HG03095 (cell line): ENCODE measurements at regions not wholly inside any gene's neighbourhood (a gene's known extent, or its start where the extent isn't known, plus 50 kb on each side); places are given as distances from the start of the nearest gene placed in this dataset.
"Not testable (repeated sequence)": the region's sequence is repeated elsewhere in the genome, so short reads cannot be mapped to it uniquely, and the experiment has no call there.

Experiments used
- ATAC-seq: cut with Tn5 transposase; IDR thresholded peaks from one replicate; pipeline ENCODE4 v1.9.1; 2021; ENCODE audit warnings: moderate library complexity; ENCODE audit not compliant: unreplicated experiment

DNA sequence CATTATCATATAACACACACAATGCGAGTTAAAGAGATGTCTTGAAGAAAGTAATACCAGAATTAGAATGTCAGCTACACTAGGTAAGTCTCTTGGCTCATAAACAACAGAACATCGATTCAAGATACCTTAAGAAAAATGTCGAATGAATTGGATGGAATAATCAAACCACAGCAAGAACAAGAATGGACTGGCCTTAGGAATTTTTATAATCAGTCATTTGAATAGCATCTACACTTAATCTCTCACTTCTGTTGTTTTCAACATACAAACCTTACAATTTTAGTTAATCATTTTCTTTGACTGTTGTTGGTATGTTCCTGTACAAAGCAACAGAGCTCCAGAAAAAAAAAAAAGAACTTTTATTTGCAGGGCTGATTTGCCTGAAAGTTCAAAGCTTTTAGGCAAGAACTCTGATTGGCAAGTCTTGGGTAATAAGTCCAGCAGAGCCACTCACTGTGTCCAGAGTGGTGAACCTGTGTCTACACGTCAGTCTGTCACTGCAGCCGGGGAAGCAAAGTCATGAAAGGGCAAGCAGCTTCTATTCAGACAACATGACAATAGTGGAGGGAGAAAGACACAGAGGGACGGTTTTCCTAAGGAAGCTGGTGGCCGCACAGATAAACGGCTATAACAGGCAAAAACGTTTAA lies 1026.1 kb upstream of the MIR17HG start:
- no peak for ATAC-seq

DNA sequence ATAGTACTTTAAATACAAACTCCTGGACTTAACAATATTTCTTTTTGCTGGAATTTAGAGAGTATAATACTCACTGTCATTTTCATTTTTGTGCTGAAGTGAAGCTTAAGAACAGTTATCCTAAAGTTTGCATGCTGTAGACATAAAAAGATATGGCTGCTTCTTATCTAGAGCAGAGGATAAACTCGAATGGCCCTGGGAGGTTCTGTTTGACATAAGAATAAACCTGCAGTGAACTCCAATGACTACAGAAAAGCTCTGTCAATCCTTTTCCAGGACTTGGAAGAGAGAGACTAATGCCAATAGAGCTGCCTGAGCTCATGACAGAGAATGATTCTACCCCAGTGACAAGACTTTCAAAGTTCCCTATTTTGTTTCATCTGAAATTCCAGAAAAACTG lies 1017.8 kb upstream of the MIR17HG start:
- ATAC-seq: no peak

DNA sequence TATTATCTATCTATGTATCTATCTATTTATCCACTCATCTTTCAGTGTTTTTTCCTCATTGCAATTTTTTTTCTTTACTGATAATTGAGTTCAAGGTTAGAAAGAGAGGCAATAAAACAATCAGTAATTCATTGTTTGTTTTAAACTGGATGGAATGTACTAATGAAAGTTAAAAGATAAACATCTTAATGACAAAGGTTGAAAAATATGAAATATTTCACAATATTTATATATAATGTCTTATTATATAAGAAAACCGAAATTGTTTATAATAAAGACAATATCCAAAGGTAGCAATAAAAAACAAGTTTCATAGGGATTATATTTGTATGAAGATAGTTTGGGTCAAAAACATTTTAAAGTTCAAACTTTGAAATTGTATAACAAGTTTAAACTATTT lies 1015.5 kb upstream of the MIR17HG start:
- ATAC-seq: no peak

DNA sequence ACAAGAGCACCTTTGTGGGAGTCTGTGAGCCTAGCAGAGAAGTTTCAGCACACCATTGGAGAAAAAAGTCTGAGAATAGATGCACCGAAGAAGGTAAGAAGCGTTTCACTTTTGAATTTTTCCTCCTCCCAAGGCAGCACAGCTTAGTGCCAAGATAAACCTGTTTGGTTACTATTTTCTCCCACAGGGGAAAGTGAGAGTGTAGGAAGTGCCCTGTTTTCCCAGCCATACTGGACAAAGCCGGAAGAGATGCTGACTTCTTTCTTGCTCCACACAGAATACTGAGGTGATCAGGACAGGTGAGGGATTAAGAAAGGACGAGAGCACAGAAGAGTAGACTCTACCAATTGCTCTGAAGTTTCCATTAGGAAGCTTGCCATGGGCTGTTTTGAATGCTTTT lies 1011.0 kb upstream of the MIR17HG start:
- no peak for ATAC-seq

DNA sequence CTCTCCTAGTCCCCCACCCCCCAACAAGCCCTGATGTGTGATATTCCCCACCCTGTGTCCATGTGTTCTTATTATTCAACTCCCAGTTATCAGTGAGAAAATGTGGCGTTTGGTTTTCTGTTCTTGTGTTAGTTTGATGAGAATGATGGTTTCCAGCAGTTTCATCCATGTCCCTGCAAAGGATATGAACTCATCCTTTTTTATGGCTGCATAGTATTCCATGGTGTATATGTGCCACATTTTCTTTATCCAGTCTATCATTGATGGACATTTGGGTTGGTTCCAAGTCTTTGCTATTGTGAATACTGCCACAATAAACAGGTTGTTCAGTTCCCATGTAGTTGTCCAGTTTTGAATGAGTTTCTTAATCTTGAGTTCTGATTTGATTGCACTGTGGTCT lies 1006.1 kb upstream of the MIR17HG start:
- ATAC-seq: not testable (repeated sequence)

DNA sequence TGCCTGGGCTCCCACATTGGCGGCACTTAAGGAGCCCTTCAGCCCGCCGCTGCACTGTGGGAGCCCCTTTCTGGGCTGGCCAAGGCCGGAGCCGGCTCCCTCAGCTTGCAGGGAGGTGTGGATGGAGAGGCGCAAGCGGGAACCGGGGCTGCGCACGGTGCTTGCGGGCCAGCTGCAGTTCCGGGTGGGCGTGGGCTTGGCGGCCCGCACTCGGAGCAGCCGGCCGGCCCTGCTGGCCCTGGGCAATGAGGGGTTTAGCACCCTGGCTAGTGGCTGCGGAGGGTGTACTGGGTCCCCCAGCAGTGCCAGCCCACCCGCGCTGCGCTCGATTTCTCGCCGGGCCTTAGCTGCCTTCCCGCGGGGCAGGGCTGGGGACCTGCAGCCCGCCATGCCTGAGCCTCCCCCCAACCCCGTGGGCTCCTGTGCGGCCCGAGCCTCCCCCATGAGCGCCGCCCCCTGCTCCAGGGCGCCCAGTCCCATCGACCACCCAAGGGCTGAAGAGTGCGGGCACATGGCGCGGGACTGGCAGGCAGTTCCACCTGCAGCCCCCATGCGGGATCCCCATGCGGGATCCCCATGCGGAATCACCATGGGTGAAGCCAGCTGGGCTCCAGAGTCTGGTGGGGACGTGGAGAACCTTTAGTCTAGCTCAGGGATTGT lies 998.9 kb upstream of the MIR17HG start:
- ATAC-seq: not testable (repeated sequence)

DNA sequence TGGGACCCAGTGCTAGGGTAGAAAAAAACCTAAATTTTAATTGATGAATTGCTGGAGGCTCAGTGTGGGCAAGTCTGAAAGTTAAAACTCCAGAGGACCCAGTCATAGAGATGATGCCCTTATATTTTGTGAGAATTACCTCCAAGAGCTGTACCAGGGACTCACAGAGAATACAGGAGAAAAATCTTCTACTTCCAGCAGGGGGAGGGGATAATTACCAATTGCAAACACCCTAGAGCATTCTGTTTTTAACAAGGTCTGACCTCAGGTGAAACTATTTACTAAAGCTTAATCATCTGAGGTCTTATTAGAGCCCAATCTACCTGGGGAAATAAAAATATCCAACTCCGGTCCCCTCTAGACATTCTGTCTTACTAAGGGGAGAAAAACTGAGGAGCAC lies 994.7 kb upstream of the MIR17HG start:
- ATAC-seq: no peak

DNA sequence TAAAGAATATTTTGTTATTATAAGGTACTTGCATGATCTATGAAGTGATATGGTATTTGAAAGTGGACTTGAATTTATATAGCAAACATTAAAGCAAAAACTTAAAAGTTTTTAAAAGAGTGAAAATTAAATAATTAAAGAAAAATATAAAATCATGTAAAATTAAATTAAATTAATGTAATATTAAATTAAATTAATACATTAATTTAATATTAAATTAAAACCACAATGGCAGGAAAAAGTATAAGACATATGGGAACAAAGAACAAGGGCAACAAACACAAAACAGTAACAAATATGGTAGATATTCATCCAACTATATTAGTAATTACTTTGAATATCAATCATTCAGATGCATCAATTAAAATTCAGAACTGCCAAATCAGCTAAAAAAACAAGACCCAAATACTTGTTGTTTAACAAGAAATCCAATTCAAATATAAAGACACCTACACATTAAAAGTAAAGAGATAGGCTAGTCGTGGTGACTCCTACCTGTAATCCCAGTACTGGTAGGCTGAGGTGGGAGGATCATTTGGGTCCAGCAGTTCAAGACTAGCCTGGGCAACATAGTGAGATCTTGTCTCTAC lies 992.2 kb upstream of the MIR17HG start:
- no peak for ATAC-seq

DNA sequence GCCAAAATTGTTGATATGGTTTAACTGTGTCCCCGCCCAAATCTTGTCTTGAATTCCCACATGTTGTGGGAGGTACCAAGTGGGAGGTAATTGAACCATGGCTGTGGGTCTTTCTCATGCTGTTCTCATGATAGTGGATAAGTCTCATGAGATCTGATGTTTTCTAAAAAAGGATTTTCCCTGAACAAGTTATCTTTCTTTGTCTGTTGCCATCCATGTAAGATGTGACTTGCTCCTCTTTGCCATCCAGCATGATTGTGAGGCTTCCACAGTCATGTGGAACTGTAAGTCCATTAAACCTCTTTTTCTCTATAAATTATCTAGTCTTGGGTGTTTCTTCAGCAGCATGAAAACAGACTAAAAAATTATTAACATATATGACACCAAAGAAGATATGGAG lies 986.7 kb upstream of the MIR17HG start:
- no peak for ATAC-seq

DNA sequence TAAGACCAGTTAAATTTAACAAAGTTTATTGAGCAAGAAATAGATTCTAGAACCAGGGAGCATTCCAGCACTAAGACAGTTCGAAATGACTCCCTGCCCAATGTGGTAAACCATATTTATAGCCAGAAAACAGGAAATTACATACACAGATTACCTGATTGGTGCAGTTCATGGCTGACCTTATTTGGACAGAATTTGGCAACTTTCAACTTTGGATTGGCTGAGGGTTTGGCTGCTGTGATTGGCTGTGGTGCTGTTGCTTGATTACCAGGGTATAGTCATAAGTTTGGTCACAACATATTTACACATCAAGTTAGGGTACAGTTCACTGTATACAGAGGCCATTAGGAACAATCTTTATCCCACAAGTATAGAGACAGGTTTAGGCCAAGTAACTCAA lies 984.8 kb upstream of the MIR17HG start:
- ATAC-seq: no peak

DNA sequence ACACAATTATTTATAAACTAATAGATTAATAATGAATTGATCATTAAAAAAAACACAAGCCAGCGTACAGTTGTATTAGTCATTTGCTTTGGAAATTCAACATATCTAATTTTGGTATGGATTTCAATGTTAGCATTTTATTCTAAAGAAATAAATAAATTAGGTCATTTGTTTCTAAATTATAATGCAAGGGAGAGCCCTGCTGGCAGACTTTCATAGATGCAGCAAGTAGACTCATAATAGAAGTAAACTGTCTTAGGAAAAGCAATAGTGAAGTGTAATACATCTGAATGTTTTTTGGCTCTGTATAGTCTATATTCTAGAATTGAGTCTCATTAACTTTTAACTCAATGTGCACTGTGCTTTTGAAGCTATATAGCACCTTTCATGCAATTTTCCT lies 982.4 kb upstream of the MIR17HG start:
- ATAC-seq: no peak

DNA sequence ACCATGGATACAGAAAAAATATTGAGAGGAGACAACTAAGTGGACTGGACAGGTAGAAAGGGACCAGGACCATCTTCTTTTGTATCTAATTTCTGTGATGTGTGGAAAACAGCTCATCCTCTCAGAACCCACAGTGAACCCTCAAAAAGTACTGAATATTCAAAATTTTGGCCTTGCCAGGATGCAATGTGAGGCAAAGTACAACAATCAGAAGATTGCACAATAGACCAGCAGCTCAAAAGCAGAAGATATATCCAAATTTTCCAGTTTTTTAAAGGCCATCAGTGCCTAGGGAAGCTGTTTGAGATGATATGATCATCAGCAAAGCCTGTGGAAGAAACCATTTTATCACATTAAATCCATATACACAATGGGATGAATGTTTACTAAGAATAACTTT lies 973.3 kb upstream of the MIR17HG start:
- no peak for ATAC-seq

DNA sequence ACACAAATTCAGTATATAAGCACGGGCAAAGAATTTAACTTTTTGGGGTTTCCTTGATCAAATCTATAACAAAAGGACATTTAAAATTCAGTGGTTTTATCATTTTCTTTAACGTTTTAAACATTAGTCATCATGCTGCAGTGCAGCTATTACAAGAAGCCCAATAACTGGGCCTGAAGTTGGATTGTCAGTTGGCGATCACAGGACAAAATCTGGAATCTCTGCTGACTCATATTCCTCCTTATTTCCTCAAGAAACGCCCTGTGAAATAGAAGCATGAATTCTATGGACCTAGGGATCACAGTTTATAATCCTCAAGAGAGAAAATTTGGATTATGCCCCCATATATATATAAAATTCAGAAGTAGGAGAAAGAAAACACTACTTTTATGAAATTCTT lies 971.6 kb upstream of the MIR17HG start:
- no peak for ATAC-seq

DNA sequence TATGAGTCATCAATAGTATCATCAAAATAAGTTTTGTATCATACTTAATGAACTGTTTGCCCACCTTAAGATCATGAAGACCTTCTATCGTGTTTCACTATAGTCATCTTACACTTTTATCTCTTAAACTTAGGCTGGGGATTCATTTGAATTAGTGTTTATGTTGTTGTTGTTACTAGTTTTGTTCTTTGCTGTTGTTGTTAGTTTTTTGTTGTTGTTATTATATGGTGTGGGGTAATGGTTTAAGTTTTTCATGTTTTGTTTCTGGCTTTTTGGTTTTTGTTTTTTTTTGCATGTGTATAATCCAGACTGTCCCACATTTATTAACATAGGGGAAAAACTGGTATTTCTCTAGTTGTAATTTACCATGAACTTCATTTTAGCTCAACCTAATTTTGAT lies 965.1 kb upstream of the MIR17HG start:
- no peak for ATAC-seq

DNA sequence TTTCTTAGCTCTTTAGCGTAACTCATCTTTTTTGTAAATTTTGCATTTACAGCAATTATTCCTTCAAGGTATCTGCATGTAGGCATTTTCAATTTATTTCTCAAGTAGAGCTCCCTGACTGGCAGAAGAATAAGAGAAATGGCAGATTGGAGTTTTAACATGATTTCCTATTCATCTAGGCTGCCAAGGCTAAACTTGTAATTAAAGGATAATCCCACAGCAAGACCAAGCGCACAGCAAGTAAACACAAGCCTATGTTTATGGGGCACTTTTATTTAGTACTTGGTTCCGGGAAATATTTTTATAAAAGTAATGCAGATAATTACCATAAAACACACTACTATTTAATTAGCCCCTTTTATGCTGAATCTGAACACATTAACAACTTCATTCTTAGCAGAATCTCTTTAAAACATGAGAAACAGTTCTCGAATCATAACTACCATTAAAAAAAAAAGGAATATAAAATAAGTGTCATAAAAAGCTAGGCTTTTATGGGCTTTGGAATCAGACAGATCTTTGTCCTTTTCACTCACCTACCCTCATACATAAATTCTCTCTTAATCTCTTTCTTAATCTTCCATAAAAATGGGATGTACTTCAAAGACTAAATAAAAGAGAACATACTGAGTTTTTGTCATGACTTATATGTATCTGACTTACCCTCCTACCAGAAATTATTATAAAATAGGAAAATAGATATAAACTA lies 961.6 kb upstream of the MIR17HG start:
- no peak for ATAC-seq

DNA sequence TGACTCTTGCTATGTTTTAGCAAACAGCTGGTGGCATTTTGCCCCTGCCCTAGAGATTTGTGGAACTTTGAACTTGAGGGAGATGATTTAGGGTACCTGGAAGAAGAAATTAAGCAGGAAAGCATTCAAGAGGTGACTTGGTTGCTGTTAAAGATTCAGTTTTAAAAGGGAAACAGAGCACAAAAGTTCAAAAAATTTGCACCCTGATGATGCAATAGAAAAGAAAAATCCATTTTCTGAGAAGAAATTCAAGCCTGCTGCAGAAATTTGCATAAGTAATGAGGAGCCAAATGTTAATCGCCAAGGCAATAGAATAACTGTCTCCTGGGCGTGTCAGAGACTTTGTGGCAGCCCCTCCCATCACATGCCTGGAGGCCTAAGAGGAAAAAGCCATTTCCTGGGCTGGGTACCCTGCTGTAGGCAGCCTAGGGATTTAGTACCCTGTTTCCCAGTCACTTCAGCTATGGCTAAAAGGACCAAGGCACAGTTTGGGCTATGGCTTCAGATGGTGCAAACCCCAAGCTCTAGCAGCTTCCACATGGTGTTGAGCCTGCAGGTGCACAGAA lies 958.5 kb upstream of the MIR17HG start:
- no peak for ATAC-seq

DNA sequence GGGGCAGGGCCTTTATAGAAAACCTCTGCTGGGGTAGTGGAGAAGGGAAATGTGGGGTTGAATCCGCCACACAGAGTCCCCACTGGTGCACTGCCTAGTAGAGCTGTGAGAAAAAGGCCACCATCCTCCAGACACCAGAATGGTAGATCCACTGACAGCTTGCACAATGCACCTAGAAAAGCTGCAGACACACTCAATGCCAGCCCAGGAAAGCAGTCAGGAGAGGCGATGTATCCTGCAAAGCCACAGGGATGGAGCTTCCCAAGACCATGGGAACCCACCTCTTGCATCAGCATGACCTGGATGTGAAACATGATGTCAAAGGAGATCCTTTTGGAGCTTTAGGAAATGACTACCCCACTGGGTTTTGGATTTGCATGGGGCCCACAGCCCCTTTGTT lies 958.0 kb upstream of the MIR17HG start:
- ATAC-seq: no peak

DNA sequence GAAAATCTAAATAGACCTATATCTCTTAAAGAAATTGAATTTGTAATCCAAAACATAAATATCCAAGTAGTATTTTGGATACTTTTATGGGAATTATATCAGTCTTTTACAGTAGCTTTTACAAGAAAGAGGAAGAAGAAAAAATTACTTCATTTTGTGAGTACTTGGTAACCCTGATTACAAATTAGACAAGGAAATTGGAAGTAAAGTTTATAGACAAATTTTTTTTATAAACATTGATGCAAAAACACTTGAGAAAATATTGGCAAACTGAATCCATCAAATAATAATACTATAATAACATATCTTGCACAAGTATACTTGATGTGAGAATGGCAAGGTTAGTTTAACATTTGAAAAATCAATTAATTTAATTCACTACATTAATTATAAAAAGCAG lies 954.1 kb upstream of the MIR17HG start:
- no peak for ATAC-seq

DNA sequence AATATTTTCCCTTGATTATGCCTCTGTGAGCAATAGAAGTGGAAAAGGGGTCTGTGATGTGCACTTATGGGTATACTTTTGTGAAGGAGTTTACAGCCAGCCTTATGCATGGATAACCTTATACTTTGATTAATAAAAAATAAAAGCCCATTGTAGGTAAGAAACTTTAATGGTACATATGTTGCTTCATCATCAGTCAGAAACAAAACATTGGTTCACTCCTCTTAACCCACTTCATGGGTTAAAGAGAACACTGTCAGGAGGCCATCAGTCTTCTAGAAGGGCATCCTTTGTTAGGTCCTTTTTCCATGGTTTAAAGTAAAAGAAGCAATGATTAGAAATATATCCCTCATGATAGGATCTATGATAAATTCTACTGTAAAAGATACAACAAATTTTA lies 952.1 kb upstream of the MIR17HG start:
- no peak for ATAC-seq

DNA sequence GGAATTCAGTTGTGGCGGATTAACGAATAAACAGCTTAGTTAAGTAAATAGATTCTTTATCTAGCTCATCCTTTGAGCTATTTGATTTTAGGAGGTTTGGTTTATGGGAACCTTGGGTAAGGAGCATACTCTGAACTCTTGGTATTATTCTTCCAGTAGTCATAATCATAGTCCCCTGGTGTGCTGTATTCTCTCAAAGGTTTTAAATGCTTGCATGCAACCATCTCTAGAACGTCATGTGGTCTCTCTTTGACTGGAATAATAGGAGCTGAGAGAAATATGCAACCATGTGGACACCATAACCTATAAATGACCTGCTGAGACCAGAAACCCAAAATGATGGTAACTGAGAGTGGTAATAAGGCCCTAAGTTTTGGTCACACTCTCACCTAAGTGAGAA lies 951.6 kb upstream of the MIR17HG start:
- no peak for ATAC-seq

DNA sequence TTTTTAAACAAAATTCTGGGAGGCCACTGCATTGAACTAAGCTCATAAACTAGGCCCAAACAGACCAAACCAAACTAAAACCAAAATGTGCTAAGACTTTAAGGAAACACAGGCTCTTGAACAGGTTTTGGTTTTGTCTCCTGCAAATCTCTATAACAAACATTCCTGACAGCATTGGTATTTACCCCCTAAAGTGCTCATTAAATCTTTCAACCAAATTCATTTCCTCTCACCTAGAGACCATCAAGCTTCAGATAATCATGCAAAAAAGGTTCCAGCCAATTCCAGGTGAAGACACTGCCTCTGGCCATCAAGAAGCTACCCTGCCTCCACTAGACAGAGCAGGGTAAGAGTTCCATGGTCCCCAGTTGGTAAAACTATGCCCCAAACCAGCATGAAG lies 951.2 kb upstream of the MIR17HG start:
- ATAC-seq: no peak

DNA sequence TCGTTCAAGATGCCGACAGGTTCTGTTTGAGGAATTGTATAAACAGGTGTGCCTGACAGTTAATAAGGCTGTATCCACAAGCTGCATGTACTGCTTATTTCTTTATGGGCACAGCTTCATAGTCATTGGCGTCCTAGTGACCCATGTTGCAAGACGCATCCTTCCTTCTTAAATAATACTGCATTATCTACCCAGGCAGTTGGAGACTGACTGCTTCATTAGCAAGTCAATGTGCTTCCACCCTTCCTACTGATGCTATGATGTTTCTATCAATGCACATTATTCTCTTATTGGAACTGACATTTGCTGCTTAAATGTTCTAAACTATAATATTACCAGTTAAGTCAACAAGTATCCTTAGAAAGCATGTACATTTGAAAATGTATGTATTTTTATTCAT lies 950.0 kb upstream of the MIR17HG start:
- no peak for ATAC-seq
